Vagina (tissue), 2 donors: ENCODE measurements at regions not wholly inside any gene's neighbourhood (a gene's known extent, or its start where the extent isn't known, plus 50 kb on each side); places are given as distances from the start of the nearest gene placed in this dataset.

Experiments
- CTCF ChIP-seq, 3 experiments: fragments of 450-650 bp in 2 of 3; fragments of 200-600 bp in 1 of 3; sonication (generic) in 1 of 3; IDR thresholded peaks; one replicate each; pipeline ENCODE4 v1.5.1; 2017 to 2019; ENCODE audit warnings: antibody characterized with exemption in 3 of 3, mild to moderate bottlenecking in 2 of 3, moderate library complexity in 2 of 3
- POLR2A ChIP-seq, 2 donors: fragments of 450-650 bp; IDR thresholded peaks; one replicate each; pipeline ENCODE4 v1.6.1; 2017; ENCODE audit warnings: antibody characterized with exemption in 2 of 2, mild to moderate bottlenecking in 2 of 2, moderate library complexity in 2 of 2
- POLR2AphosphoS5 ChIP-seq, 2 donors: sonication (generic); formaldehyde crosslinking; IDR thresholded peaks; one replicate each; pipeline ENCODE4 v1.9.0; 2017; ENCODE audit warnings: antibody characterized with exemption in 2 of 2, mild to moderate bottlenecking in 2 of 2, low read depth in 1 of 2; ENCODE audit not compliant: insufficient read depth in 1 of 2

- TF ChIP-seq CTCF (IDR thresholded peaks at IDR 0.05) (no peak), POLR2AphosphoS5 (IDR thresholded peaks at IDR 0.05; ENCODE audit: insufficient read depth in 1 of 2, low read depth in 1 of 2) (no peak), POLR2A (IDR thresholded peaks at IDR 0.05) (no peak)
Measured at GRCh38 chr13:65125236-65125635, 2104.9 kb downstream of the PCDH9 start.
